ENCODE measurements at regions not wholly inside any gene's neighbourhood (a gene's known extent, or its start where the extent isn't known, plus 50 kb on each side); places are given as distances from the start of the nearest gene placed in this dataset.

DNA sequence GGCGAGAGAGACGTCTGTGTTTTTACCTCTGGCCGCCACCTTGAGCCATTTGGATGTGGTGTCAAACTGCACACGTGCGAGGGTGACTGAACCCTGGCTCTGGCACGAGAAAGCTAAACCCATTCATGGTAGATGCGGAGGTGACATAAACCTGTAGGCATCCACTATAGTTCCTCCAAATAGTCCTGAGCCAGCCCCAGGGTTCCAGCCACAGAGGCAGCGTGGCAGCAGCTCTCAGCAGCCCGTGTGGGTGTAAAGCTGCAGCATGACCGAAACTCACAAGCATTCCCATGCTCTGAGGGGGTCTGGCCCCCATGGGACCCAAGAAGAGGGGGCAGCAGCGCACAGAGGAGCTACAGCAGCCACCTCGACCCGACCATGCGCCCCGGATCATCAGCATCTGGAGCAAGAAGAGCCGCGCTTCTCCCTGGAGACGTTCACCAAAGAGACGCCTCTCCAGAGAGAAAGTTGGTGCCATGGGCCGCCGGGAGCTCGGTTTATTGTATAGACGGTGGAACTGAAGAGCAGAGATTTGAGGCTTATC lies 303.8 kb upstream of the IRX4 start:
- ATAC-seq (no peak), DNase-seq (no peak)
- TF ChIP-seq CTCF (IDR thresholded peaks at IDR 0.05): no peak
- Histone ChIP-seq H3K36me3 (ENCODE audit: low read depth) (no peaks in the 10 kb centered on the region), H3K9me3 (no peaks in the 10 kb centered on the region), H3K4me3 (no peak overlapping the region), H3K4me1 (ENCODE audit: low read depth) (no peaks in the 10 kb centered on the region)
- intact Hi-C loops (cut with DNase I, micrococcal nuclease): no loop called here

GRCh38 chr5:2185646-2186471 lies 303.1 kb upstream of the IRX4 start:
- Histone ChIP-seq H3K4me1 (ENCODE audit: low read depth) (no peaks in the 10 kb centered on the region), H3K9me3 (no peaks in the 10 kb centered on the region), H3K4me3 (no peak overlapping the region), H3K36me3 (ENCODE audit: low read depth) (no peaks in the 10 kb centered on the region)
- TF ChIP-seq CTCF (IDR thresholded peaks at IDR 0.05): no peak
- ATAC-seq (no peak), DNase-seq (no peak)
- intact Hi-C loops (cut with DNase I, micrococcal nuclease): no loop called here

- no peak for ATAC-seq
- no peaks in the 10 kb centered on the region for H3K4me1 ChIP-seq (ENCODE audit: low read depth)
- H3K9me3 ChIP-seq: no peaks in the 10 kb centered on the region
- H3K4me3 ChIP-seq: no peak overlapping the region
- intact Hi-C loops (cut with DNase I, micrococcal nuclease): no loop called here
- no peak for TF ChIP-seq CTCF (IDR thresholded peaks at IDR 0.05)
- DNase-seq: no peak
- H3K36me3 ChIP-seq (ENCODE audit: low read depth): no peaks in the 10 kb centered on the region
These were observed 302.1 kb upstream of the IRX4 start for GRCh38 chr5:2184563-2185540.

GRCh38 chr5:2184026-2184366 lies 301.3 kb upstream of the IRX4 start:
- Histone ChIP-seq H3K4me1 (ENCODE audit: low read depth) (no peaks in the 10 kb centered on the region), H3K9me3 (no peaks in the 10 kb centered on the region), H3K36me3 (ENCODE audit: low read depth) (no peaks in the 10 kb centered on the region), H3K4me3 (no peak overlapping the region)
- ATAC-seq: no peak
- no peak for TF ChIP-seq CTCF (IDR thresholded peaks at IDR 0.05)
- no peak for DNase-seq
- intact Hi-C loops (cut with DNase I, micrococcal nuclease): no loop called here

GRCh38 chr5:2183154-2184025 lies 300.7 kb upstream of the IRX4 start:
- Histone ChIP-seq H3K9me3 (no peaks in the 10 kb centered on the region), H3K4me3 (no peak overlapping the region), H3K36me3 (ENCODE audit: low read depth) (no peaks in the 10 kb centered on the region), H3K4me1 (ENCODE audit: low read depth) (no peaks in the 10 kb centered on the region)
- DNase-seq (no peak), ATAC-seq (no peak)
- TF ChIP-seq CTCF (IDR thresholded peaks at IDR 0.05): no peak
- intact Hi-C loops (cut with DNase I, micrococcal nuclease): no loop called here

Data from mucosa of descending colon (tissue), 3 donors.